Fibroblast of mammary gland (primary cell): ENCODE measurements at regions not wholly inside any gene's neighbourhood (a gene's known extent, or its start where the extent isn't known, plus 50 kb on each side); places are given as distances from the start of the nearest gene placed in this dataset.

Experiments
- DNase-seq: peaks from one replicate; pipeline ENCODE4 v3.0.0-alpha.2; 2010; ENCODE audit warnings: low read depth
- H3K4me3 ChIP-seq: 2 replicates; pipeline ENCODE4 v1.5.1; 2011; ENCODE audit warnings: low read depth, mild to moderate bottlenecking, low read length, moderate library complexity; ENCODE audit not compliant: control insufficient read depth
- CTCF ChIP-seq: conservative IDR thresholded peaks from 2 replicates; pipeline ENCODE4 v1.5.1; 2011; ENCODE audit warnings: low read depth, low read length, inconsistent platforms; ENCODE audit not compliant: control insufficient read depth, insufficient read depth

GRCh38 chr6:105967917-105968602, 118.1 kb upstream of the PRDM1 start:
- DNase-seq, result peak; percentile 50
- TF ChIP-seq CTCF, result no peak

GRCh38 chr6:105966481-105966880, 119.7 kb upstream of the PRDM1 start:
- DNase-seq, result no peak
- TF ChIP-seq CTCF, result no peak

More at GRCh38 chr6:105967917-105968602, 118.1 kb upstream of the PRDM1 start:
- no peak overlapping the region for H3K4me3 ChIP-seq

GRCh38 chr6:105964979-105965760, 121.0 kb upstream of the PRDM1 start:
- DNase-seq, result no peak
- no peak overlapping the region for H3K4me3 ChIP-seq
- TF ChIP-seq CTCF, result no peak

More at GRCh38 chr6:105966481-105966880, 119.7 kb upstream of the PRDM1 start:
- H3K4me3 ChIP-seq, result no peak overlapping the region

- no peak for DNase-seq
- no peak overlapping the region for H3K4me3 ChIP-seq
- TF ChIP-seq CTCF, result no peak
Measured at GRCh38 chr6:105954148-105954547, 132.0 kb upstream of the PRDM1 start.

GRCh38 chr6:105952772-105953690, 133.1 kb upstream of the PRDM1 start:
- no peak for DNase-seq
- TF ChIP-seq CTCF, result no peak
- no peak overlapping the region for H3K4me3 ChIP-seq

- no peak for DNase-seq
- TF ChIP-seq CTCF, result no peak
- H3K4me3 ChIP-seq, result no peak overlapping the region
Measured at GRCh38 chr6:105952326-105952725, 133.8 kb upstream of the PRDM1 start.
